ENCODE measurements at regions not wholly inside any gene's neighbourhood (a gene's known extent, or its start where the extent isn't known, plus 50 kb on each side); places are given as distances from the start of the nearest gene placed in this dataset.
"Not testable (repeated sequence)": the region's sequence is repeated elsewhere in the genome, so short reads cannot be mapped to it uniquely, and the experiment has no call there.

GRCh38 chr5:30149526-30149925 lies 1044.0 kb upstream of the CDH6 start:
- Mint-ChIP-seq H3K36me3 (ENCODE audit: insufficient read depth) (no peaks in the 10 kb centered on the region), H3K27me3 (ENCODE audit: low read depth) (no peaks in the 10 kb centered on the region), H3K4me1 (ENCODE audit: low read depth) (no peaks in the 10 kb centered on the region), H3K4me3 (no peak overlapping the region), H3K9me3 (peaks cover 20% of the 10 kb centered on the region)
- DNase-seq (no peak), ATAC-seq (no peak)

- DNase-seq, result no peak
- Mint-ChIP-seq H3K4me3 (no peak overlapping the region), H3K36me3 (ENCODE audit: insufficient read depth) (no peaks in the 10 kb centered on the region), H3K4me1 (ENCODE audit: low read depth) (no peaks in the 10 kb centered on the region), H3K9me3 (peaks cover 28% of the 10 kb centered on the region), H3K27me3 (ENCODE audit: low read depth) (no peaks in the 10 kb centered on the region)
- ATAC-seq, result no peak
These were observed 1045.5 kb upstream of the CDH6 start for GRCh38 chr5:30147976-30148375.

GRCh38 chr5:30144059-30144458 lies 1049.4 kb upstream of the CDH6 start:
- not testable (repeated sequence) for H3K27me3 Mint-ChIP-seq (ENCODE audit: low read depth); H3K36me3 Mint-ChIP-seq (ENCODE audit: insufficient read depth); DNase-seq; ATAC-seq; H3K4me3 Mint-ChIP-seq; H3K4me1 Mint-ChIP-seq (ENCODE audit: low read depth)
- peaks cover 23% of the 10 kb centered on the region for H3K9me3 Mint-ChIP-seq

- ATAC-seq, result no peak
- no peaks in the 10 kb centered on the region for H3K27me3 Mint-ChIP-seq (ENCODE audit: low read depth)
These were observed 1051.1 kb upstream of the CDH6 start for GRCh38 chr5:30142432-30142831.

GRCh38 chr5:30121043-30121442 lies 1072.4 kb upstream of the CDH6 start:
- ATAC-seq (no peak), DNase-seq (no peak)
- Mint-ChIP-seq H3K36me3 (ENCODE audit: insufficient read depth) (no peaks in the 10 kb centered on the region), H3K27me3 (ENCODE audit: low read depth) (no peaks in the 10 kb centered on the region), H3K4me3 (no peak overlapping the region), H3K9me3 (peaks cover 28% of the 10 kb centered on the region), H3K4me1 (ENCODE audit: low read depth) (no peaks in the 10 kb centered on the region)

More at GRCh38 chr5:30142432-30142831, 1051.1 kb upstream of the CDH6 start:
- Mint-ChIP-seq H3K9me3 (peaks cover 23% of the 10 kb centered on the region), H3K36me3 (ENCODE audit: insufficient read depth) (no peaks in the 10 kb centered on the region), H3K4me3 (no peak overlapping the region), H3K4me1 (ENCODE audit: low read depth) (no peaks in the 10 kb centered on the region)
- DNase-seq, result no peak

- H3K27me3 Mint-ChIP-seq (ENCODE audit: low read depth), result no peaks in the 10 kb centered on the region
These were observed 1076.4 kb upstream of the CDH6 start for GRCh38 chr5:30117135-30117534.

GRCh38 chr5:30113542-30113941 lies 1079.9 kb upstream of the CDH6 start:
- no peaks in the 10 kb centered on the region for H3K4me1 Mint-ChIP-seq (ENCODE audit: low read depth)
- H3K27me3 Mint-ChIP-seq (ENCODE audit: low read depth), result no peaks in the 10 kb centered on the region
- H3K4me3 Mint-ChIP-seq, result no peak overlapping the region
- no peak for ATAC-seq
- no peak for DNase-seq
- peaks cover 24% of the 10 kb centered on the region for H3K9me3 Mint-ChIP-seq
- no peaks in the 10 kb centered on the region for H3K36me3 Mint-ChIP-seq (ENCODE audit: insufficient read depth)

More at GRCh38 chr5:30117135-30117534, 1076.4 kb upstream of the CDH6 start:
- ATAC-seq (no peak), DNase-seq (no peak)
- H3K4me3 Mint-ChIP-seq, result no peak overlapping the region
- H3K4me1 Mint-ChIP-seq (ENCODE audit: low read depth), result no peaks in the 10 kb centered on the region
- H3K36me3 Mint-ChIP-seq (ENCODE audit: insufficient read depth), result no peaks in the 10 kb centered on the region
- H3K9me3 Mint-ChIP-seq, result peaks cover 27% of the 10 kb centered on the region

- DNase-seq (no peak), ATAC-seq (no peak)
- no peaks in the 10 kb centered on the region for H3K36me3 Mint-ChIP-seq (ENCODE audit: insufficient read depth)
- no peaks in the 10 kb centered on the region for H3K27me3 Mint-ChIP-seq (ENCODE audit: low read depth)
- H3K4me3 Mint-ChIP-seq, result no peak overlapping the region
- H3K9me3 Mint-ChIP-seq, result peaks cover 26% of the 10 kb centered on the region
- H3K4me1 Mint-ChIP-seq (ENCODE audit: low read depth), result no peaks in the 10 kb centered on the region
These were observed 1080.6 kb upstream of the CDH6 start for GRCh38 chr5:30112867-30113266.

GRCh38 chr5:30108051-30108450 lies 1085.4 kb upstream of the CDH6 start:
- no peak for ATAC-seq
- peaks cover 24% of the 10 kb centered on the region for H3K9me3 Mint-ChIP-seq
- no peaks in the 10 kb centered on the region for H3K27me3 Mint-ChIP-seq (ENCODE audit: low read depth)
- H3K4me3 Mint-ChIP-seq, result no peak overlapping the region
- H3K36me3 Mint-ChIP-seq (ENCODE audit: insufficient read depth), result no peaks in the 10 kb centered on the region
- no peak for DNase-seq
- H3K4me1 Mint-ChIP-seq (ENCODE audit: low read depth), result no peaks in the 10 kb centered on the region

GRCh38 chr5:30106596-30106995 lies 1086.9 kb upstream of the CDH6 start:
- Mint-ChIP-seq H3K9me3 (peaks cover 16% of the 10 kb centered on the region), H3K4me1 (ENCODE audit: low read depth) (no peaks in the 10 kb centered on the region), H3K36me3 (ENCODE audit: insufficient read depth) (no peaks in the 10 kb centered on the region), H3K4me3 (no peak overlapping the region), H3K27me3 (ENCODE audit: low read depth) (no peaks in the 10 kb centered on the region)
- no peak for DNase-seq
- ATAC-seq, result no peak

GRCh38 chr5:30104872-30105596 lies 1088.5 kb upstream of the CDH6 start:
- no peaks in the 10 kb centered on the region for H3K4me1 Mint-ChIP-seq (ENCODE audit: low read depth)
- ATAC-seq (no peak), DNase-seq (no peak)
- H3K27me3 Mint-ChIP-seq (ENCODE audit: low read depth), result no peaks in the 10 kb centered on the region
- no peak overlapping the region for H3K4me3 Mint-ChIP-seq
- peaks cover 19% of the 10 kb centered on the region for H3K9me3 Mint-ChIP-seq
- no peaks in the 10 kb centered on the region for H3K36me3 Mint-ChIP-seq (ENCODE audit: insufficient read depth)

- ATAC-seq, result no peak
- H3K4me3 Mint-ChIP-seq, result no peak overlapping the region
- H3K9me3 Mint-ChIP-seq, result peaks cover 19% of the 10 kb centered on the region
- H3K36me3 Mint-ChIP-seq (ENCODE audit: insufficient read depth), result no peaks in the 10 kb centered on the region
- no peak for DNase-seq
- no peaks in the 10 kb centered on the region for H3K27me3 Mint-ChIP-seq (ENCODE audit: low read depth)
- no peaks in the 10 kb centered on the region for H3K4me1 Mint-ChIP-seq (ENCODE audit: low read depth)
These were observed 1089.9 kb upstream of the CDH6 start for GRCh38 chr5:30103452-30104202.

GRCh38 chr5:30103052-30103451 lies 1090.4 kb upstream of the CDH6 start:
- ATAC-seq (no peak), DNase-seq (no peak)
- H3K9me3 Mint-ChIP-seq, result peaks cover 15% of the 10 kb centered on the region
- H3K27me3 Mint-ChIP-seq (ENCODE audit: low read depth), result no peaks in the 10 kb centered on the region
- no peaks in the 10 kb centered on the region for H3K4me1 Mint-ChIP-seq (ENCODE audit: low read depth)
- H3K36me3 Mint-ChIP-seq (ENCODE audit: insufficient read depth), result no peaks in the 10 kb centered on the region
- no peak overlapping the region for H3K4me3 Mint-ChIP-seq

GRCh38 chr5:30102185-30102584 lies 1091.3 kb upstream of the CDH6 start:
- H3K9me3 Mint-ChIP-seq, result peaks cover 15% of the 10 kb centered on the region
- no peaks in the 10 kb centered on the region for H3K36me3 Mint-ChIP-seq (ENCODE audit: insufficient read depth)
- no peak for ATAC-seq
- no peaks in the 10 kb centered on the region for H3K27me3 Mint-ChIP-seq (ENCODE audit: low read depth)
- no peaks in the 10 kb centered on the region for H3K4me1 Mint-ChIP-seq (ENCODE audit: low read depth)
- DNase-seq, result no peak
- H3K4me3 Mint-ChIP-seq, result no peak overlapping the region

GRCh38 chr5:30100929-30101328 lies 1092.6 kb upstream of the CDH6 start:
- DNase-seq (no peak), ATAC-seq (no peak)
- Mint-ChIP-seq H3K4me1 (ENCODE audit: low read depth) (no peaks in the 10 kb centered on the region), H3K36me3 (ENCODE audit: insufficient read depth) (no peaks in the 10 kb centered on the region), H3K4me3 (no peak overlapping the region), H3K9me3 (peaks cover 10% of the 10 kb centered on the region), H3K27me3 (ENCODE audit: low read depth) (no peaks in the 10 kb centered on the region)

Measured in activated T-cell treated with anti-CD3 and anti-CD28 coated beads, Interleukin-2, amount 50 U/mL, for 4 hours (primary cell).